IgD-negative memory B cell (primary cell): ENCODE measurements at regions not wholly inside any gene's neighbourhood (a gene's known extent, or its start where the extent isn't known, plus 50 kb on each side); places are given as distances from the start of the nearest gene placed in this dataset.
"Not testable (repeated sequence)": the region's sequence is repeated elsewhere in the genome, so short reads cannot be mapped to it uniquely, and the experiment has no call there.

Experiments
- H3K27ac Mint-ChIP-seq, 3 donors: one replicate each; pipeline ENCODE4 v1.8.0; 2020 to 2022; ENCODE audit warnings: mild to moderate bottlenecking in 3 of 3, mixed read lengths in 3 of 3, moderate library complexity in 1 of 3
- H3K27me3 Mint-ChIP-seq: one replicate; pipeline ENCODE4 v1.8.0; 2021; ENCODE audit warnings: mixed read lengths
- H3K36me3 Mint-ChIP-seq: one replicate; pipeline ENCODE4 v1.8.0; 2020; ENCODE audit warnings: mild to moderate bottlenecking, mixed read lengths
- H3K4me1 Mint-ChIP-seq, 3 donors: one replicate each; pipeline ENCODE4 v1.8.0; 2020 to 2022; ENCODE audit warnings: mixed read lengths in 3 of 3, mild to moderate bottlenecking in 1 of 3
- H3K4me3 Mint-ChIP-seq, 4 donors: one replicate each; pipeline ENCODE4 v1.8.0; 2020 to 2022; ENCODE audit warnings: mild to moderate bottlenecking in 4 of 4, mixed read lengths in 4 of 4, moderate library complexity in 3 of 4
- H3K9me3 Mint-ChIP-seq, 3 donors: one replicate each; pipeline ENCODE4 v1.8.0; 2020 to 2021; ENCODE audit warnings: mixed read lengths in 3 of 3, mild to moderate bottlenecking in 1 of 3

DNA sequence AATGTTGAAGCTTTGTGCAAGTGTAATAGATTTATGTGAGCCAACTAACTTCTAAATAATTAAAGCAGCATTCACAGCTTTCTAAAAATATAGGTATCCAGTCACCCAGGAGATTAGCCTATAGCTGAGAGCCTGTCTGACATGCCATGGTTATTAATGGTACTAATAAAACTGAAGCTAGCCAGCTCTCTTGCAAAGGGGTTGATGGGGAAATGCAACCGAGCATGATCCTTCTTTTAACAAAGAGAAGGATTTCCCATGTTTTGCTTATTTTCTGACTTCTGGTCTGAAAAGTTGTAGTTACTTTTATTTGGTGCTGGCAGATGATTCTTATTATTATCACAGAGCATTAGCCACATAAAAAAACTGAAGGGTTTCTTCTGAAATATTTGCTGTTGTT is 488.7 kb upstream of the CYLC2 start:
- H3K27ac Mint-ChIP-seq: no peak overlapping the region
- no peaks in the 10 kb centered on the region for H3K4me1 Mint-ChIP-seq
- no peak overlapping the region for H3K4me3 Mint-ChIP-seq
- no peaks in the 10 kb centered on the region for H3K27me3 Mint-ChIP-seq
- H3K9me3 Mint-ChIP-seq: no peaks in the 10 kb centered on the region
- no peaks in the 10 kb centered on the region for H3K36me3 Mint-ChIP-seq

DNA sequence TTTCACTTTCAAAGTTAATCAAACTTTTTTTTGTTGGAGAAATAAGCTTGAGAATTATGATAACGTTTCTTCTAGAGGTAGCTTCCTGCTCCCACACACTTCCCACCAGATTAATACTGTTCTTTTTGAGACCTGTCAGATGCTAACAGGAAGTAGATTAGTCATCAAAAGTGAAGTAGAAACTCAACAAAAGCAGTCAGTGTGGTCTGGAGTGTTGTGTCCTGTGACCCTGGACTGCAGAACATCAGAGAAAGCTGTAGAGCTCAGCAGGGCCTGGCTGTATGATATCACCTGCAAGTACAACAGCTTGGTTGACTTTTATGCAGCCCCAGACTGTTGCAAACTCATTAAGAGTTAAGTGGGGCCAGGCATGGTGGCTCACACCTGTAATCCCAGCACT is 495.7 kb upstream of the CYLC2 start:
- Mint-ChIP-seq H3K27ac (no peak overlapping the region), H3K36me3 (no peaks in the 10 kb centered on the region), H3K27me3 (no peaks in the 10 kb centered on the region), H3K4me1 (no peaks in the 10 kb centered on the region), H3K9me3 (peaks cover 0 to 5% (median 4%) of the 10 kb centered on the region in 3 donors), H3K4me3 (no peak overlapping the region)

DNA sequence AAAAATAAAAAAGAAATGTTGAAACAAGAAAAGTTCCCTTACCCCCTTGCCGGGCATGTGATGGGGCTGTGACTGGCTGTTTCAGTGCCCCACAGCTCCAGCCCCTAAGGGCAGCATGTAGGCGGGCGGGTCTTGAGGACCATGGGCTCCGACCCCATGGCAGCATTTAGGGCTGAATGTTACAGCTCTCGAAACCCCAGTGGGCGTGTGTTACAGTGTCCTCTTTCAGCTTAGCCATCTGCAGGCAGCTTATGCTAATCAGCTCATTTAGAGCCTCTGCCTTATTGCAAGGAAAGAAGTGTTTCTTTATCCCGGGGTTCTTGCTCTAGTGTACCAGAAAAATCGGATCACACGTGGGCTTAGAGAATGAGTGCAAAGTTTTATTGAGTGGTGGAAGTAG is 497.4 kb upstream of the CYLC2 start:
- Mint-ChIP-seq H3K27ac (no peak overlapping the region), H3K27me3 (no peaks in the 10 kb centered on the region), H3K9me3 (peaks cover 4 to 10% (median 5%) of the 10 kb centered on the region in 3 donors), H3K4me1 (no peaks in the 10 kb centered on the region), H3K4me3 (no peak overlapping the region), H3K36me3 (no peaks in the 10 kb centered on the region)

DNA sequence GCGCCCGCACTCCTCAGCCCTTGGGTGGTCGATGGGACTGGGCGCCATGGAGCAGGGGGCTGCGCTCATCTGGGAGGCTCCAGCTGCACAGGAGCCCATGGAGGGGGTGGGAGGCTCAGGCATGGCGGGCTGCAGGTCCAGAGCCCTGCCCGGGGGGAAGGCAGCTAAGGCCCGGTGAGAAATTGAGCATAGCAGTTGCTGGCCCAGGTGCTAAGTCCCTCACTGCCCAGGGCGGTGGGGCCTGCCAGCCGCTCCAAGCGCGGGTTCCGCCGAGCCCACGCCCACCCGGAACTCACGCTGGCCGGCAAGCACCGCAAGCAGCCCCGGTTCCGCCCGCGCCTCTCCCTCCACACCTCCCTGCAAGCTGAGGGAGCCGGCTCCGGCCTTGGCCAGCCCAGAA is 508.2 kb upstream of the CYLC2 start:
- not testable (repeated sequence) for H3K4me1 Mint-ChIP-seq, H3K27ac Mint-ChIP-seq, H3K4me3 Mint-ChIP-seq, H3K9me3 Mint-ChIP-seq, H3K27me3 Mint-ChIP-seq, H3K36me3 Mint-ChIP-seq

DNA sequence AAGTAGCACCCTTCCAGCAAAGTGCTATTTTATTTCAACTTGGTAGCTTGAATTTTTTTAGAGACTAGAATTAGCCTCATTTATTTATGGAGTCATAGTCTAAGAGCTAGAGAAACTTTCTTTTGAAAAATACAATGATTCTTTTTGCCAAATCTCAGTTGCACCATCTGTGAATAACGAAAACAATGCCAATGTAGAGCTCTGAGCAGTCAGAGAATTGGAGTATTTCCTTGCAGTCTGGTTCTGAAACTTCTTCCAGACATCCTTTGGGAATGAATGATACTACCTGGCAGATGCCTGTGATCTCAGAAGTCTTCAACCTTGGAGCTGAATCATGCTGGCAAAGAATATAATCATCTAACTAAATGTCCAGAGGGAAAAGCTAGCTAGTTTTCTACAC is 511.5 kb upstream of the CYLC2 start:
- no peaks in the 10 kb centered on the region for H3K27me3 Mint-ChIP-seq
- no peaks in the 10 kb centered on the region for H3K36me3 Mint-ChIP-seq
- no peaks in the 10 kb centered on the region for H3K4me1 Mint-ChIP-seq
- no peak overlapping the region for H3K4me3 Mint-ChIP-seq
- H3K27ac Mint-ChIP-seq: no peak overlapping the region
- peaks cover 0 to 6% (median 1%) of the 10 kb centered on the region in 3 donors for H3K9me3 Mint-ChIP-seq

DNA sequence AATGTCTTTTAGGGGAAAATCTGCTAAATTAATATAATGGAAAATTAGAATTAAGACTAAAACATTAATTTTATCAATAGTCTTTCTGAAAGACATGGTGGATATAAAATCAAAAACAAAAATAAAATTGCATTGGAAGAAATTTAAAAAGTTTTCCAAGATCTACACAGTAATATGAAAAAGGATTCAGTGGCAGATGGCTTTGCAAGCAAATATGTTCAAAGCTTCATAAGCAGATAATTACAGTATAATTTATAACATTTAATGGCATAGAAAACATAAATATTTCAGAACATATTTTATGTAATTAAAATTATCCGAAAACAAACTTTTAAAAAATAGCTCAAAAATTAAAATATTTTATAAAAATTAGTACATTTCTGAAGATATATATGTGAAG is 512.4 kb upstream of the CYLC2 start:
- Mint-ChIP-seq H3K36me3 (no peaks in the 10 kb centered on the region), H3K9me3 (peaks cover 0 to 9% (median 1%) of the 10 kb centered on the region in 3 donors), H3K4me3 (no peak overlapping the region), H3K27ac (no peak overlapping the region), H3K4me1 (no peaks in the 10 kb centered on the region), H3K27me3 (no peaks in the 10 kb centered on the region)

DNA sequence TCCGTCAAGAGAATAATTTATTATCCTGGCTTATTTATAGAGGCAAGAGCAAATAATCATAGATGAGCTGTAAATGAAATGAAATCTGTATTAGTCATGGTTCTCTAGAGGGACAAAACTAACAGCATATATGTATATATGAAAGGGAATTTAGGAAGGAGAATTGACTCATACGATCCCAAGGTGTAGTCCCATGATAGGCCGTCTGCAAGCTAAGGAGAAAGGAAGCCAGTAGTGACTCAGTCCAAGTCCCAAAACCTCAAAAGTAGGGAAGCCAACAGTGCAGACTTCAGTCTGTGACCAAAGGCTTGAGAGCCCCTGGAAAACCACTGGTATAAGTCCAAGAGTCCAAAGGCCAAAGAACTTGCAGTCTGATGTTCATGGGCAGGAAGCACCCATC is 515.9 kb upstream of the CYLC2 start:
- H3K27ac Mint-ChIP-seq: no peak overlapping the region
- H3K4me3 Mint-ChIP-seq: no peak overlapping the region
- no peaks in the 10 kb centered on the region for H3K4me1 Mint-ChIP-seq
- H3K36me3 Mint-ChIP-seq: no peaks in the 10 kb centered on the region
- H3K27me3 Mint-ChIP-seq: no peaks in the 10 kb centered on the region
- H3K9me3 Mint-ChIP-seq: peaks cover 0 to 9% (median 1%) of the 10 kb centered on the region in 3 donors

DNA sequence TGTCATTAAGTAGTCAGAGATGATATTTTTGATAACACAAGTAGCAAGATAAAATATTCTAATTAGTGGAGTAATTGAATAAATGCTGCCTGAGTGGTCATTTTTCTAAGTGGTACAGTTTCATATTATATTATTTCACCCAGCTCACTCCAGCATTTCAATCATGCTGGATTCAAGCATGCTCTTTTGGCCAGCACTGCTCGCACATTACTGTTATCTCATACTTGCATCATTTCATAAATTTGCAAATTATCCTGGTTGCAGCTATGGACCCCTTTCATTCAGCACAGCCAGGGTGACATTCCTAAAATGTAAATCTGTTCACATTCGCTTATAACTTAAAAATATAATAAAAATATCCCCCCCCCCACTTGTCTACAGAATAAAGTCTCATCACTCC is 520.8 kb upstream of the CYLC2 start:
- no peak overlapping the region for H3K27ac Mint-ChIP-seq

DNA sequence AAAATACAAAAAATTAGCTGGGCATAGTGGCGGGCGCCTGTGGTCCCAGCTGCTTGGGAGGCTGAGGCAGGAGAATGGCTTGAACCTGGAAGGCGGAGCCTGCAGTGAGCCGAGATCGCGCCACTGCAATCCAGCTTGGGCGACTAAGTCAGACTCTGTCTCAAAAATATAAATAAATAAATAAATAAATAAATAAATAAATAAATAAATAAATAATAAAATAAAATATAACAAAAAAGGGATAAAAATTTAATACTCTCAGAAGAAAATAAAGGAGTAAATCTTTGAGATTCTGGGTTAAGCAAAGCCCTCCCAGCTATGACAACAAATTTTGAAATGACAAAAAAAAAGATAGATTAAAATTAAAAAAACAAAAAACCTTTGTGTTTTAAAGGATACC is 525.7 kb upstream of the CYLC2 start:
- H3K27ac Mint-ChIP-seq, H3K27me3 Mint-ChIP-seq, H3K4me3 Mint-ChIP-seq, H3K36me3 Mint-ChIP-seq, H3K4me1 Mint-ChIP-seq, H3K9me3 Mint-ChIP-seq: not testable (repeated sequence)

More for the DNA sequence above, 520.8 kb upstream of the CYLC2 start:
- H3K9me3 Mint-ChIP-seq: peaks cover 0 to 7% (median 0%) of the 10 kb centered on the region in 3 donors
- H3K36me3 Mint-ChIP-seq: peaks cover 2% of the 10 kb centered on the region
- H3K4me3 Mint-ChIP-seq: no peak overlapping the region
- no peaks in the 10 kb centered on the region for H3K27me3 Mint-ChIP-seq
- no peaks in the 10 kb centered on the region for H3K4me1 Mint-ChIP-seq

DNA sequence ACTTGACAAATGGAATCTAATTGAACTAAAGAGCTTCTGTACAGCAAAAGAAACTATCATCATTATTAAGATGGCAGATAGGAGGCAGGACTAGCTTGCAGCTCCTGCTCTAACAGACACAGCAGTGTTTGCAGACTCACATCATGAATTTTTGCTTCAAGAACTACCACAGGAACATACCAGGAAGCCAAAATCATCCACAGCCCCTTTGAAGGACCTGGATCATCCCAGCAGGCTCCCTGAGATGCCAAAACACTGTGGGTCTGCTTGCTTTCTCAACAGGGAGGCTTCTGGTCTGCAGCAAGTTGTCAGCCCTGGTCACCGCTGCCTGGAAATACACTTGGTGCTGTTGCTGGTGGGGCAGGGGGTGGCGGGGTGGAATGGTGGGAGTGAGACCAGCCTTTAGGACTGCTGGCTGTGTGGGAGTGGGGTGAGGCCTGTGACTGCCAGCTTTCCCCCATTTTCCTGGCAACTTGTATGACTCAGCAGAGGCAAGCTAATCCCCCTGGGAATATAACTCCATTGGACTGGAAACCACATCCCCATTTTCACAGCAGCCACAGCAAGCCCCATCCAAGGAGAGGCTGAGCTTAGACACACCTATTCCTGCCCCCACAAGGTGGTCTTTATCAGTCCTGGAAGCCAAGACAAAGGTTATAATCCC is 533.8 kb upstream of the CYLC2 start:
- H3K27me3 Mint-ChIP-seq: no peaks in the 10 kb centered on the region
- H3K4me1 Mint-ChIP-seq: no peaks in the 10 kb centered on the region
- peaks cover 0 to 3% (median 2%) of the 10 kb centered on the region in 3 donors for H3K9me3 Mint-ChIP-seq
- H3K4me3 Mint-ChIP-seq: no peak overlapping the region
- H3K36me3 Mint-ChIP-seq: no peaks in the 10 kb centered on the region
- H3K27ac Mint-ChIP-seq: no peak overlapping the region

DNA sequence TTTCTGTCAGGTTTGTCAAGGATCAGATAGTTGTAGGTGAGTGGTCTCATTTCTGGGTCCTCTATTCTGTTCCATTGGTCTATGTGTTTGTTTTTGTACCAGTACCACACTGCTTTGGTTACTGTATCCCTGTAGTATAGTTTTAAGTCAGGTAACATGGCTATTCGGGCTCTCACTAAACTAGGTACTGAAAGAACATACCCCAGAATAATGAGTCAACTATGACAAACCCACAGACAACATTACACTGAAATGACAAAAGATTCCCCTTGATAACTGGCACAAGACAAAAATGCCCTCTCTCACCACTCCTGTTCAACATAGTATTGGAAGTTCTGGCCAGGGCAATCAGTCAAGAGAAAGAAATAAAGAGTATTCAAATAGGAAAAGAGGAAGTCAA is 535.3 kb upstream of the CYLC2 start:
- no peaks in the 10 kb centered on the region for H3K27me3 Mint-ChIP-seq
- no peaks in the 10 kb centered on the region for H3K36me3 Mint-ChIP-seq

DNA sequence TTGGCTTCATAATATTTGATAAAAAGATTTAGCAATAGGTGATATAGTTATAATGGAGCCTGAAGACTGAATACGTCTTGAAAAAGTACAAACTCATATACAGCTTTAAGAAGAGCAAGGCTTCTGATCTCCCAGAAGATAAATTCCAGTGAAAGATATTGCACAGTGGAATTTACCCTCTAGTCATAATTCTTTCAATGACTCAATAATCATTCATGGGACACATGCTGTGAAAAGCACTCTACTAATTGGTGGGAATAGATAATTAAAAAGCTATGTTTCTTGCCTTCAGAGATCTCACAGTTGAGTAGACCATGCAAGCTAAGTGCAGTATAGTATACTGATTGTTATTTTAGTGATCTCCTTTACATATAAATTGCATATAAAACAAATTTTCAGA is 538.6 kb upstream of the CYLC2 start:
- peaks cover 2 to 6% (median 4%) of the 10 kb centered on the region in 3 donors for H3K9me3 Mint-ChIP-seq
- H3K27me3 Mint-ChIP-seq: no peaks in the 10 kb centered on the region
- H3K36me3 Mint-ChIP-seq: no peaks in the 10 kb centered on the region
- no peak overlapping the region for H3K4me3 Mint-ChIP-seq
- no peak overlapping the region for H3K27ac Mint-ChIP-seq
- no peaks in the 10 kb centered on the region for H3K4me1 Mint-ChIP-seq

More for the DNA sequence above, 535.3 kb upstream of the CYLC2 start:
- H3K27ac Mint-ChIP-seq: no peak overlapping the region
- H3K4me3 Mint-ChIP-seq: no peak overlapping the region
- H3K4me1 Mint-ChIP-seq: no peaks in the 10 kb centered on the region
- H3K9me3 Mint-ChIP-seq: peaks cover 0 to 3% (median 2%) of the 10 kb centered on the region in 3 donors

DNA sequence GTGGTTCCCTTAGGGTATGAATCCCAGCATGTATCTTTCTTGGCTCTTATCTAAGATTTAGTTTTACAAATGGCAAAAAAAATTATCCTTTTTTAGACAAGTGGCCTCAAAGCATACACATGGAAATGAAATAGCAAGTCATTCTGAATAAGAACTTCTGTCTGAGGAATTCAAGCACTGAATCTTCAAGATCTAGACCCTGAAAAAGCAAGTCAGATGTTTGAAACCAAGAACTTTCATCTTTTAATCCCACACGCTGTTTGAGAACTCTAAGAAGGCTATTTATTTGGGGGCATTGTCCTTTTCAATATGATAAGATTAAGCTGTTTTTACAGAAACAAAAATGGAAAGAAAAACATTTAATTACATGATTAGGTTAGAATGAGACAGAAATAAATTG is 549.2 kb upstream of the CYLC2 start:
- Mint-ChIP-seq H3K9me3 (peaks cover 1 to 13% (median 6%) of the 10 kb centered on the region in 3 donors), H3K4me1 (no peaks in the 10 kb centered on the region), H3K27me3 (no peaks in the 10 kb centered on the region), H3K4me3 (no peak overlapping the region), H3K27ac (no peak overlapping the region), H3K36me3 (no peaks in the 10 kb centered on the region)

DNA sequence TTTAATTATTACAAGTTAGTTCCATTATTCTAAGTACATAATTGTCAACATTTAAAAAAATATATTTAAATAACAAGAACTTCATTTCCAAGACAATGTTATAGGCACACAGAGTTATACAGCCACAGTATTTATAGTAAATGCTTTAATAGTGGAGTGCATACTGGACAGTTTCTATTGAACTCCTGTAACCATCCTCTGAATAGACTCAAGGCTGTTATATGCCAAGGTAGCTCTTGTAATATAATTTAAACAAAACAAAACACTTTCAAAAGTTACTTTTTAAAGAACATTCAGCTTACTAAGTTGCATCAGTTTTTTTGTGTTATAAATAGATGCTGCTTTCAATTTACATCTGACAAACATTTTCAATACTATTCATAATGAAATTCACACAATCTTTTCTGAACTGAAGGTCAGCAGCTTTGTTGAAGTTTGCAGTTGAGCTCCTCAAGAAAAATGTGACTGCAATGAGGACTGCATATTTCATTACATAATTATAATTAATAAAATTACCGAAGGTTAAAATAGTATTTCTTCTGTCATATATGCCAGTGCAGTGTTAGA is 549.9 kb upstream of the CYLC2 start:
- no peak overlapping the region for H3K27ac Mint-ChIP-seq
- H3K36me3 Mint-ChIP-seq: no peaks in the 10 kb centered on the region
- no peaks in the 10 kb centered on the region for H3K27me3 Mint-ChIP-seq
- H3K4me1 Mint-ChIP-seq: no peaks in the 10 kb centered on the region
- H3K9me3 Mint-ChIP-seq: peaks cover 1 to 13% (median 5%) of the 10 kb centered on the region in 3 donors
- H3K4me3 Mint-ChIP-seq: no peak overlapping the region

DNA sequence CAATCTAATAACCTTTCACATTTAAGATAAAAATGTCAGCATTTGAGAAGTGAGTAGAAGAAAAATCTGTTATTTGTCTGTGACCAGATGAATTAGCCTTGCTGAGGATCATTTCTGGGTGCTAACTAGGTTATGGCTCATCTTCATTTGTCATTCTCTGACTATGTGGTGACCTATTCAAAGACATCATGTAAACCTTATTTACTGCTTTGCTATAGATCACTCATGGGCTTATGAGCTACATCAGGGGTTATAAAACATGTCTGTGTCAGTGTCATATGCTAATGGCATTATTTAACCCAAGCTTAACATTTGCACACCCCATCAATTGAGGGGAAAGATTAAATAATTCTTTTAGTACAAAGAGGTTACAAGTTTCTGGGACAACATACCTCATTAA is 555.5 kb upstream of the CYLC2 start:
- Mint-ChIP-seq H3K9me3 (peaks cover 2 to 3% (median 3%) of the 10 kb centered on the region in 3 donors), H3K27ac (no peak overlapping the region), H3K4me1 (no peaks in the 10 kb centered on the region), H3K27me3 (no peaks in the 10 kb centered on the region), H3K36me3 (no peaks in the 10 kb centered on the region), H3K4me3 (no peak overlapping the region)

DNA sequence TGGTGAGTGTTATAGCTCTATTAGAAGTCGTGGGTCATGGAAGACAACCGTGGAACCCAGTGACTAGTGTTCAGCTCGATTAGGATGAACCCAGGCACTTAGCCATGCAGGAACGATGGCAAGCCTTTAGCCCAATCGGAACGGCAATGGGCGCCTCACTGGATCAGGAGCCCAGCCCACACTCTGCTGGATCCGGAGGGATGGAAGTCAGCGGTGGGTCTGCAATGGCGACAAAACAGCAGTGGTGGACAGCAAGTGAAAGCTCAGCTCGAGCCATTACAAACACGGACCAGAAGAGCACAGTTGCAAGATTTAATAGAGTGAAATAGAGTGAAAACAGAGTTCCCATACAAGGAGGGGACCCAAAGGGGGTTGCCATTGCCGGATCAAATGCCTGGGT is 558.5 kb upstream of the CYLC2 start:
- not testable (repeated sequence) for H3K36me3 Mint-ChIP-seq, H3K4me1 Mint-ChIP-seq, H3K9me3 Mint-ChIP-seq, H3K27me3 Mint-ChIP-seq, H3K4me3 Mint-ChIP-seq, H3K27ac Mint-ChIP-seq
